Gastroesophageal sphincter (tissue), 3 donors: ENCODE measurements at regions not wholly inside any gene's neighbourhood (a gene's known extent, or its start where the extent isn't known, plus 50 kb on each side); places are given as distances from the start of the nearest gene placed in this dataset.

Source experiments
- POLR2A ChIP-seq, 2 donors: fragments of 450-650 bp; IDR thresholded peaks; one replicate each; pipeline ENCODE4 v1.6.1; 2017; ENCODE audit warnings: antibody characterized with exemption in 2 of 2, mild to moderate bottlenecking in 2 of 2, moderate library complexity in 1 of 2
- TF ChIP-seq, protein P1 (sequence below), 4 experiments: fragments of 200-600 bp in 2 of 4; fragments of 450-650 bp in 2 of 4; sonication (generic) in 1 of 4; IDR thresholded peaks; one replicate each; pipeline ENCODE4 v1.5.1; 2017 to 2019; ENCODE audit warnings: antibody characterized with exemption in 4 of 4, mild to moderate bottlenecking in 2 of 4, moderate library complexity in 2 of 4

DNA sequence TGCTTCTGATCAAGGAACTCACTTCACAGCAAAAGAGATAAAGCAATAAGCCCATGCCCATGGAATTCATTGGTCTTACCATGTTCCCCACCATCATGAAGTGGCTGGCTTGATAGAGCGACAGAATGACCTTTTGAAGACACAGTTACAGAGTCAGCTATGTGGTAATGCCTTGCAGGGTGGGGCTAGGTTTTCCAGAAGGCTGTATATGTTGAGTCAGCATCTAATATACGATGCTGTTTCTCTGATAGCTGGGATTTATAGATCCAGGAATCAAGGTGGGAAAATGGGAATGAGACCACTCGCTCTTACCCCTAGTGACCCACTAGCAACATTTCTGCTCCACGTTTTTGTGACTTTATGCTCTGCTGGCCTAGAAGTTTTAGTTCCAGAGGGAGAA lies 220.7 kb upstream of the RSPO3 start:
- TF ChIP-seq, protein P1, sequence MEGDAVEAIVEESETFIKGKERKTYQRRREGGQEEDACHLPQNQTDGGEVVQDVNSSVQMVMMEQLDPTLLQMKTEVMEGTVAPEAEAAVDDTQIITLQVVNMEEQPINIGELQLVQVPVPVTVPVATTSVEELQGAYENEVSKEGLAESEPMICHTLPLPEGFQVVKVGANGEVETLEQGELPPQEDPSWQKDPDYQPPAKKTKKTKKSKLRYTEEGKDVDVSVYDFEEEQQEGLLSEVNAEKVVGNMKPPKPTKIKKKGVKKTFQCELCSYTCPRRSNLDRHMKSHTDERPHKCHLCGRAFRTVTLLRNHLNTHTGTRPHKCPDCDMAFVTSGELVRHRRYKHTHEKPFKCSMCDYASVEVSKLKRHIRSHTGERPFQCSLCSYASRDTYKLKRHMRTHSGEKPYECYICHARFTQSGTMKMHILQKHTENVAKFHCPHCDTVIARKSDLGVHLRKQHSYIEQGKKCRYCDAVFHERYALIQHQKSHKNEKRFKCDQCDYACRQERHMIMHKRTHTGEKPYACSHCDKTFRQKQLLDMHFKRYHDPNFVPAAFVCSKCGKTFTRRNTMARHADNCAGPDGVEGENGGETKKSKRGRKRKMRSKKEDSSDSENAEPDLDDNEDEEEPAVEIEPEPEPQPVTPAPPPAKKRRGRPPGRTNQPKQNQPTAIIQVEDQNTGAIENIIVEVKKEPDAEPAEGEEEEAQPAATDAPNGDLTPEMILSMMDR (IDR thresholded peaks at IDR 0.05), result no peak
- TF ChIP-seq POLR2A (IDR thresholded peaks at IDR 0.05), result no peak
